ENCODE measurements at regions not wholly inside any gene's neighbourhood (a gene's known extent, or its start where the extent isn't known, plus 50 kb on each side); places are given as distances from the start of the nearest gene placed in this dataset.

GRCh38 chr16:51731160-51731559 lies 580.1 kb upstream of the SALL1 start:
- no peak for DNase-seq (ENCODE audit: low read depth in 2 of 2)

GRCh38 chr16:51723036-51723724 lies 572.1 kb upstream of the SALL1 start:
- DNase-seq (ENCODE audit: low read depth in 2 of 2) = no peak

GRCh38 chr16:51722467-51722866 lies 571.4 kb upstream of the SALL1 start:
- no peak for DNase-seq (ENCODE audit: low read depth in 2 of 2)

- no peak for DNase-seq (ENCODE audit: low read depth in 2 of 2)
Measured at GRCh38 chr16:51719376-51719775, 568.3 kb upstream of the SALL1 start.

GRCh38 chr16:51716195-51716594 lies 565.1 kb upstream of the SALL1 start:
- no peak for DNase-seq (ENCODE audit: low read depth in 2 of 2)

- DNase-seq (ENCODE audit: low read depth in 2 of 2) = no peak
Measured at GRCh38 chr16:51713502-51713901, 562.4 kb upstream of the SALL1 start.

- DNase-seq (ENCODE audit: low read depth in 2 of 2) = no peak
Measured at GRCh38 chr16:51710905-51711563, 560.0 kb upstream of the SALL1 start.

GRCh38 chr16:51710186-51710585 lies 559.1 kb upstream of the SALL1 start:
- no peak for DNase-seq (ENCODE audit: low read depth in 2 of 2)

GRCh38 chr16:51708861-51709260 lies 557.8 kb upstream of the SALL1 start:
- no peak for DNase-seq (ENCODE audit: low read depth in 2 of 2)

GRCh38 chr16:51707666-51708065 lies 556.6 kb upstream of the SALL1 start:
- no peak for DNase-seq (ENCODE audit: low read depth in 2 of 2)

GRCh38 chr16:51705142-51705541 lies 554.1 kb upstream of the SALL1 start:
- no peak for DNase-seq (ENCODE audit: low read depth in 2 of 2)

- DNase-seq (ENCODE audit: low read depth in 2 of 2) = no peak
Measured at GRCh38 chr16:51701025-51701424, 550.0 kb upstream of the SALL1 start.

- no peak for DNase-seq (ENCODE audit: low read depth in 2 of 2)
Measured at GRCh38 chr16:51699686-51700396, 548.8 kb upstream of the SALL1 start.

GRCh38 chr16:51698647-51699046 lies 547.6 kb upstream of the SALL1 start:
- no peak for DNase-seq (ENCODE audit: low read depth in 2 of 2)

GRCh38 chr16:51697454-51697853 lies 546.4 kb upstream of the SALL1 start:
- no peak for DNase-seq (ENCODE audit: low read depth in 2 of 2)

GRCh38 chr16:51696376-51696775 lies 545.3 kb upstream of the SALL1 start:
- DNase-seq (ENCODE audit: low read depth in 2 of 2) = no peak

GRCh38 chr16:51691109-51691508 lies 540.0 kb upstream of the SALL1 start:
- DNase-seq (ENCODE audit: low read depth in 2 of 2) = no peak

- no peak for DNase-seq (ENCODE audit: low read depth in 2 of 2)
Measured at GRCh38 chr16:51685498-51685897, 534.4 kb upstream of the SALL1 start.

GRCh38 chr16:51683882-51684281 lies 532.8 kb upstream of the SALL1 start:
- no peak for DNase-seq (ENCODE audit: low read depth in 2 of 2)

GRCh38 chr16:51682905-51683304 lies 531.8 kb upstream of the SALL1 start:
- DNase-seq (ENCODE audit: low read depth in 2 of 2) = no peak

GRCh38 chr16:51674615-51675014 lies 523.5 kb upstream of the SALL1 start:
- DNase-seq (ENCODE audit: low read depth in 2 of 2) = no peak

GRCh38 chr16:51670527-51670926 lies 519.5 kb upstream of the SALL1 start:
- no peak for DNase-seq (ENCODE audit: low read depth in 2 of 2)

- DNase-seq (ENCODE audit: low read depth in 2 of 2) = no peak
Measured at GRCh38 chr16:51666821-51667220, 515.8 kb upstream of the SALL1 start.
